HFFc6 (cell line): ENCODE measurements at regions not wholly inside any gene's neighbourhood (a gene's known extent, or its start where the extent isn't known, plus 50 kb on each side); places are given as distances from the start of the nearest gene placed in this dataset.

Experiments
- DNase-seq: peaks from one replicate; pipeline ENCODE4 v3.0.0-alpha.2; 2018
- H3K27ac Mint-ChIP-seq: 2 replicates; pipeline ENCODE4 v1.8.0; 2020; ENCODE audit warnings: mild to moderate bottlenecking, mixed read lengths
- H3K27me3 Mint-ChIP-seq: 2 replicates; pipeline ENCODE4 v1.8.0; 2021; ENCODE audit warnings: mild to moderate bottlenecking, moderate library complexity, mixed read lengths; ENCODE audit not compliant: insufficient read depth
- H3K36me3 Mint-ChIP-seq: 2 replicates; pipeline ENCODE4 v1.8.0; 2021; ENCODE audit warnings: low read depth, mixed read lengths
- H3K4me1 Mint-ChIP-seq: 2 replicates; pipeline ENCODE4 v1.8.0; 2020; ENCODE audit warnings: low read depth, mixed read lengths
- H3K4me3 Mint-ChIP-seq: 2 replicates; pipeline ENCODE4 v1.8.0; 2020; ENCODE audit warnings: mild to moderate bottlenecking, moderate library complexity, mixed read lengths
- H3K9me3 Mint-ChIP-seq: 2 replicates; pipeline ENCODE4 v1.8.0; 2020; ENCODE audit warnings: mild to moderate bottlenecking, mixed read lengths
- CTCF ChIP-seq: fragments of 200-600 bp; sonication (generic); IDR thresholded peaks from 2 replicates; pipeline ENCODE4 v1.5.0; 2021; ENCODE audit warnings: antibody characterized with exemption, mild to moderate bottlenecking

- Mint-ChIP-seq H3K4me3 (no peak overlapping the region), H3K4me1 (no peaks in the 10 kb centered on the region), H3K27ac (no peak overlapping the region), H3K27me3 (no peaks in the 10 kb centered on the region), H3K36me3 (no peaks in the 10 kb centered on the region), H3K9me3 (peaks cover 32% of the 10 kb centered on the region)
- TF ChIP-seq CTCF: no peak
- DNase-seq: no peak
Measured at GRCh38 chr3:22634433-22634832, 568.7 kb upstream of the UBE2E2 start.

- no peak for DNase-seq
- no peak overlapping the region for H3K4me3 Mint-ChIP-seq
- no peaks in the 10 kb centered on the region for H3K27me3 Mint-ChIP-seq
- no peaks in the 10 kb centered on the region for H3K36me3 Mint-ChIP-seq
- H3K27ac Mint-ChIP-seq: no peak overlapping the region
- H3K9me3 Mint-ChIP-seq: peaks cover 40% of the 10 kb centered on the region
- TF ChIP-seq CTCF: no peak
- H3K4me1 Mint-ChIP-seq: no peaks in the 10 kb centered on the region
Measured at GRCh38 chr3:22659651-22660475, 543.3 kb upstream of the UBE2E2 start.

- Mint-ChIP-seq H3K9me3 (peaks cover 37% of the 10 kb centered on the region), H3K27me3 (no peaks in the 10 kb centered on the region), H3K4me3 (no peak overlapping the region), H3K4me1 (no peaks in the 10 kb centered on the region), H3K36me3 (no peaks in the 10 kb centered on the region), H3K27ac (no peak overlapping the region)
- no peak for TF ChIP-seq CTCF
- no peak for DNase-seq
Measured at GRCh38 chr3:22660606-22661005, 542.5 kb upstream of the UBE2E2 start.

- peaks cover 35% of the 10 kb centered on the region for H3K9me3 Mint-ChIP-seq
Measured at GRCh38 chr3:22661121-22661700, 541.9 kb upstream of the UBE2E2 start.

GRCh38 chr3:22665528-22665927 lies 537.6 kb upstream of the UBE2E2 start:
- no peak overlapping the region for H3K4me3 Mint-ChIP-seq
- no peaks in the 10 kb centered on the region for H3K27me3 Mint-ChIP-seq
- no peak for DNase-seq
- no peaks in the 10 kb centered on the region for H3K4me1 Mint-ChIP-seq
- no peaks in the 10 kb centered on the region for H3K36me3 Mint-ChIP-seq
- H3K27ac Mint-ChIP-seq: no peak overlapping the region
- H3K9me3 Mint-ChIP-seq: peaks cover 18% of the 10 kb centered on the region
- TF ChIP-seq CTCF: no peak

More at GRCh38 chr3:22661121-22661700, 541.9 kb upstream of the UBE2E2 start:
- Mint-ChIP-seq H3K4me1 (no peaks in the 10 kb centered on the region), H3K36me3 (no peaks in the 10 kb centered on the region), H3K4me3 (no peak overlapping the region), H3K27me3 (no peaks in the 10 kb centered on the region), H3K27ac (no peak overlapping the region)
- no peak for TF ChIP-seq CTCF
- DNase-seq: no peak
